ENCODE measurements at regions not wholly inside any gene's neighbourhood (a gene's known extent, or its start where the extent isn't known, plus 50 kb on each side); places are given as distances from the start of the nearest gene placed in this dataset.

GRCh38 chr1:172746091-172746949 lies 87.4 kb downstream of the FASLG start:
- H3K79me2 ChIP-seq (replicated peaks; ENCODE audit: insufficient read depth, low read length), result no peaks in the 10 kb centered on the region
- H3K27ac ChIP-seq (ENCODE audit: low read length), result no peak overlapping the region
- H3K4me3 ChIP-seq (ENCODE audit: low read length), result no peak overlapping the region
- no peaks in the 10 kb centered on the region for H3K9me2 ChIP-seq (ENCODE audit: insufficient read depth, low read length)
- no peaks in the 10 kb centered on the region for H3F3A ChIP-seq (ENCODE audit: insufficient read depth, low read length, poor library complexity, severe bottlenecking)
- TF ChIP-seq POLR2AphosphoS5 (IDR thresholded peaks at IDR 0.05) (no peak), TAF1 (IDR thresholded peaks at IDR 0.05; ENCODE audit: low read depth) (no peak), EP300 (conservative IDR thresholded peaks at IDR 0.05; ENCODE audit: poor library complexity, severe bottlenecking) (no peak), SMC3 (conservative IDR thresholded peaks at IDR 0.05; ENCODE audit: poor library complexity) (no peak), RAD21 (conservative IDR thresholded peaks at IDR 0.05) (no peak), REST (IDR thresholded peaks at IDR 0.05; ENCODE audit: borderline replicate concordance) (no peak), MXI1 (conservative IDR thresholded peaks at IDR 0.05; ENCODE audit: poor library complexity, severe bottlenecking) (no peak), EZH2 (IDR thresholded peaks at IDR 0.05; ENCODE audit: borderline replicate concordance, insufficient read depth, low read length, poor library complexity, severe bottlenecking) (no peak)
- TF ChIP-seq, protein P1, sequence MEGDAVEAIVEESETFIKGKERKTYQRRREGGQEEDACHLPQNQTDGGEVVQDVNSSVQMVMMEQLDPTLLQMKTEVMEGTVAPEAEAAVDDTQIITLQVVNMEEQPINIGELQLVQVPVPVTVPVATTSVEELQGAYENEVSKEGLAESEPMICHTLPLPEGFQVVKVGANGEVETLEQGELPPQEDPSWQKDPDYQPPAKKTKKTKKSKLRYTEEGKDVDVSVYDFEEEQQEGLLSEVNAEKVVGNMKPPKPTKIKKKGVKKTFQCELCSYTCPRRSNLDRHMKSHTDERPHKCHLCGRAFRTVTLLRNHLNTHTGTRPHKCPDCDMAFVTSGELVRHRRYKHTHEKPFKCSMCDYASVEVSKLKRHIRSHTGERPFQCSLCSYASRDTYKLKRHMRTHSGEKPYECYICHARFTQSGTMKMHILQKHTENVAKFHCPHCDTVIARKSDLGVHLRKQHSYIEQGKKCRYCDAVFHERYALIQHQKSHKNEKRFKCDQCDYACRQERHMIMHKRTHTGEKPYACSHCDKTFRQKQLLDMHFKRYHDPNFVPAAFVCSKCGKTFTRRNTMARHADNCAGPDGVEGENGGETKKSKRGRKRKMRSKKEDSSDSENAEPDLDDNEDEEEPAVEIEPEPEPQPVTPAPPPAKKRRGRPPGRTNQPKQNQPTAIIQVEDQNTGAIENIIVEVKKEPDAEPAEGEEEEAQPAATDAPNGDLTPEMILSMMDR (IDR thresholded peaks at IDR 0.05; ENCODE audit: poor library complexity, severe bottlenecking), result no peak
- H3K27me3 ChIP-seq (ENCODE audit: insufficient read depth, low read depth, low read length), result no peaks in the 10 kb centered on the region
- no peak overlapping the region for H3K9ac ChIP-seq (ENCODE audit: low read length)
- H4K20me1 ChIP-seq (ENCODE audit: insufficient read depth), result no peaks in the 10 kb centered on the region
- H3K9me3 ChIP-seq (ENCODE audit: low read length), result no peaks in the 10 kb centered on the region
- H3K4me2 ChIP-seq (ENCODE audit: low read length), result no peak overlapping the region
- H2AFZ ChIP-seq (ENCODE audit: low read depth, low read length), result no peak overlapping the region
- no peaks in the 10 kb centered on the region for H3K36me3 ChIP-seq (ENCODE audit: insufficient read depth, low read length)

- no peaks in the 10 kb centered on the region for H3F3A ChIP-seq (ENCODE audit: insufficient read depth, low read length, poor library complexity, severe bottlenecking)
- H3K9me3 ChIP-seq (ENCODE audit: low read length), result no peaks in the 10 kb centered on the region
- H3K27me3 ChIP-seq (ENCODE audit: insufficient read depth, low read depth, low read length), result no peaks in the 10 kb centered on the region
- TF ChIP-seq MXI1 (conservative IDR thresholded peaks at IDR 0.05; ENCODE audit: poor library complexity, severe bottlenecking), result no peak
- no peak for TF ChIP-seq POLR2AphosphoS5 (IDR thresholded peaks at IDR 0.05)
- no peak for TF ChIP-seq RAD21 (conservative IDR thresholded peaks at IDR 0.05)
- no peak for TF ChIP-seq EZH2 (IDR thresholded peaks at IDR 0.05; ENCODE audit: borderline replicate concordance, insufficient read depth, low read length, poor library complexity, severe bottlenecking)
- TF ChIP-seq SMC3 (conservative IDR thresholded peaks at IDR 0.05; ENCODE audit: poor library complexity), result no peak
- no peak for TF ChIP-seq REST (IDR thresholded peaks at IDR 0.05; ENCODE audit: borderline replicate concordance)
- TF ChIP-seq, protein P1 (IDR thresholded peaks at IDR 0.05; ENCODE audit: poor library complexity, severe bottlenecking), result no peak
- no peak for TF ChIP-seq EP300 (conservative IDR thresholded peaks at IDR 0.05; ENCODE audit: poor library complexity, severe bottlenecking)
- no peak for TF ChIP-seq TAF1 (IDR thresholded peaks at IDR 0.05; ENCODE audit: low read depth)
- H3K4me2 ChIP-seq (ENCODE audit: low read length), result no peak overlapping the region
- no peak overlapping the region for H2AFZ ChIP-seq (ENCODE audit: low read depth, low read length)
- H4K20me1 ChIP-seq (ENCODE audit: insufficient read depth), result no peaks in the 10 kb centered on the region
- no peak overlapping the region for H3K27ac ChIP-seq (ENCODE audit: low read length)
- no peak overlapping the region for H3K9ac ChIP-seq (ENCODE audit: low read length)
- H3K36me3 ChIP-seq (ENCODE audit: insufficient read depth, low read length), result no peaks in the 10 kb centered on the region
- no peak overlapping the region for H3K4me3 ChIP-seq (ENCODE audit: low read length)
- no peaks in the 10 kb centered on the region for H3K9me2 ChIP-seq (ENCODE audit: insufficient read depth, low read length)
- no peaks in the 10 kb centered on the region for H3K79me2 ChIP-seq (replicated peaks; ENCODE audit: insufficient read depth, low read length)
Measured at GRCh38 chr1:172748201-172748600, 89.3 kb downstream of the FASLG start.

All from neural cell (in vitro differentiated cells).